Cardiac muscle cell (in vitro differentiated cells and primary cell): ENCODE measurements at regions not wholly inside any gene's neighbourhood (a gene's known extent, or its start where the extent isn't known, plus 50 kb on each side); places are given as distances from the start of the nearest gene placed in this dataset.
A peak's percentile ranks its signal among the peaks of the same experiment; 100 is the strongest.

ENCODE experiments used
- DNase-seq, 2 donors: peaks; one replicate each; pipeline versions ENCODE4 v3.0.0 to v3.0.0-alpha.2; 2010 to 2017; ENCODE audit warnings: low read depth in 1 of 2, low spot score in 1 of 2
- H3K27ac ChIP-seq: fragments of 200-600 bp; sonication (generic); 2 replicates; pipeline ENCODE4 v1.5.1; 2016
- H3K27me3 ChIP-seq: fragments of 200-600 bp; sonication (generic); 2 replicates; pipeline ENCODE4 v1.6.0; 2016; ENCODE audit warnings: control low read depth
- H3K36me3 ChIP-seq: fragments of 200-600 bp; sonication (generic); 2 replicates; pipeline ENCODE4 v1.5.1; 2016; ENCODE audit warnings: control low read depth
- H3K4me1 ChIP-seq: fragments of 200-600 bp; sonication (generic); 2 replicates; pipeline ENCODE4 v1.8.1; 2017; ENCODE audit warnings: low read depth, mild to moderate bottlenecking, mixed run types
- H3K4me3 ChIP-seq: fragments of 200-600 bp; sonication (generic); 2 replicates; pipeline ENCODE4 v1.5.1; 2016; ENCODE audit warnings: mild to moderate bottlenecking
- H3K9me3 ChIP-seq: fragments of 200-600 bp; sonication (generic); 2 replicates; pipeline ENCODE4 v1.5.1; 2017; ENCODE audit warnings: low read depth, mild to moderate bottlenecking, control low read depth
- TF ChIP-seq, protein P1 (sequence below): IDR thresholded peaks from 2 replicates; pipeline ENCODE4 v1.5.1; 2012; ENCODE audit warnings: low read depth, mild to moderate bottlenecking, low read length

GRCh38 chr20:60690771-60691170 lies 561.3 kb upstream of the CDH4 start:
- TF ChIP-seq, protein P1, sequence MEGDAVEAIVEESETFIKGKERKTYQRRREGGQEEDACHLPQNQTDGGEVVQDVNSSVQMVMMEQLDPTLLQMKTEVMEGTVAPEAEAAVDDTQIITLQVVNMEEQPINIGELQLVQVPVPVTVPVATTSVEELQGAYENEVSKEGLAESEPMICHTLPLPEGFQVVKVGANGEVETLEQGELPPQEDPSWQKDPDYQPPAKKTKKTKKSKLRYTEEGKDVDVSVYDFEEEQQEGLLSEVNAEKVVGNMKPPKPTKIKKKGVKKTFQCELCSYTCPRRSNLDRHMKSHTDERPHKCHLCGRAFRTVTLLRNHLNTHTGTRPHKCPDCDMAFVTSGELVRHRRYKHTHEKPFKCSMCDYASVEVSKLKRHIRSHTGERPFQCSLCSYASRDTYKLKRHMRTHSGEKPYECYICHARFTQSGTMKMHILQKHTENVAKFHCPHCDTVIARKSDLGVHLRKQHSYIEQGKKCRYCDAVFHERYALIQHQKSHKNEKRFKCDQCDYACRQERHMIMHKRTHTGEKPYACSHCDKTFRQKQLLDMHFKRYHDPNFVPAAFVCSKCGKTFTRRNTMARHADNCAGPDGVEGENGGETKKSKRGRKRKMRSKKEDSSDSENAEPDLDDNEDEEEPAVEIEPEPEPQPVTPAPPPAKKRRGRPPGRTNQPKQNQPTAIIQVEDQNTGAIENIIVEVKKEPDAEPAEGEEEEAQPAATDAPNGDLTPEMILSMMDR, result no peak
- DNase-seq, result no peak
- H3K9me3 ChIP-seq, result no peaks in the 10 kb centered on the region
- no peak overlapping the region for H3K4me3 ChIP-seq
- no peaks in the 10 kb centered on the region for H3K4me1 ChIP-seq
- H3K27me3 ChIP-seq, result no peaks in the 10 kb centered on the region
- no peaks in the 10 kb centered on the region for H3K36me3 ChIP-seq
- H3K27ac ChIP-seq, result no peak overlapping the region

DNA sequence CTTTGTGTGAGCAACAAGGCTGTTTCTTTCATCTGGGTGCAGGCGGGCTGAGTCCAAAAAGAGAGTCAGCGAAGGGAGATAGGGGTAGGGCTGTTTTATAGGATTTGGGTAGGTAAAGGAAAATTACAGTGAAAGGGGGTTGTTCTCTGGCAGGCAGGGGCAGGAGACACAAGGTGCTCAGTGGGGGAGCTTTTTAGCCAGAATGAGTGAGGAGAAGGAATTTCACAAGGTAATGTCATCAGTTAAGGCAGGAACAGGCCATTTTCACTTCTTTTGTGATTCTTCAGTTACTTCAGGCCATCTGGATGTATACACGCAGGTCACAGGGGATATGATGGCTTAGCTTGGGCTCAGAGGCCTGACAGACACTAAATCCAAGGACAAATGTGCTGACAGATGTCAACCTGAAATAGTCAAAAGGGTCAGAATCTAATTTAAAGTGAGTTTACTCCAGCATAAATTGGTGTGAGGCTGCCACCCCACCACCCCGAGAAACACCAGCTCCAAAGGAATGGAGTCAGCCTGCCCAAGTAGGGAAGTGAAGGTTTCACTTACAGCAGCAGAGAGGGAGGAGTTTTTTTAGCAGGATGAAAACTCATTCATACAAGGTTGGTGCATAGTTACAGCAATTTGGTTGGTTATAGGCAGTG lies 560.0 kb upstream of the CDH4 start:
- H3K4me1 ChIP-seq, result no peaks in the 10 kb centered on the region
- TF ChIP-seq, protein P1, result no peak
- no peaks in the 10 kb centered on the region for H3K27me3 ChIP-seq
- no peaks in the 10 kb centered on the region for H3K9me3 ChIP-seq
- no peak overlapping the region for H3K4me3 ChIP-seq
- H3K27ac ChIP-seq, result no peak overlapping the region
- DNase-seq, result no peak
- H3K36me3 ChIP-seq, result no peaks in the 10 kb centered on the region

- no peak for DNase-seq
- Histone ChIP-seq H3K4me1 (no peaks in the 10 kb centered on the region), H3K4me3 (no peak overlapping the region), H3K9me3 (no peaks in the 10 kb centered on the region), H3K36me3 (no peaks in the 10 kb centered on the region), H3K27ac (no peak overlapping the region), H3K27me3 (no peaks in the 10 kb centered on the region)
- TF ChIP-seq, protein P1, result no peak
Measured at GRCh38 chr20:60693496-60694133, 558.4 kb upstream of the CDH4 start.

GRCh38 chr20:60694763-60695162 lies 557.3 kb upstream of the CDH4 start:
- TF ChIP-seq, protein P1, result no peak
- Histone ChIP-seq H3K4me3 (no peak overlapping the region), H3K9me3 (no peaks in the 10 kb centered on the region), H3K27me3 (no peaks in the 10 kb centered on the region), H3K36me3 (no peaks in the 10 kb centered on the region), H3K4me1 (no peaks in the 10 kb centered on the region), H3K27ac (no peak overlapping the region)
- no peak for DNase-seq

GRCh38 chr20:60695226-60696000 lies 556.6 kb upstream of the CDH4 start:
- Histone ChIP-seq H3K9me3 (no peaks in the 10 kb centered on the region), H3K27ac (no peak overlapping the region), H3K36me3 (no peaks in the 10 kb centered on the region), H3K4me3 (no peak overlapping the region), H3K27me3 (no peaks in the 10 kb centered on the region), H3K4me1 (no peaks in the 10 kb centered on the region)
- peak in 1 of 2 donors; percentile 61 for DNase-seq
- TF ChIP-seq, protein P1, result no peak
